SU-DHL-6 (cell line): ENCODE measurements at regions not wholly inside any gene's neighbourhood (a gene's known extent, or its start where the extent isn't known, plus 50 kb on each side); places are given as distances from the start of the nearest gene placed in this dataset.

ENCODE experiments used
- EZH2phosphoT487 ChIP-seq: fragments of 200-600 bp; sonication (generic), shearing (Covaris generic); conservative IDR thresholded peaks from 2 replicates; pipeline ENCODE4 v1.6.1; 2018; ENCODE audit warnings: mild to moderate bottlenecking, antibody characterized with exemption, low read length, moderate library complexity, mixed read lengths
- TF ChIP-seq, protein P1 (sequence below): fragments of 200-600 bp; sonication (generic); IDR thresholded peaks from one replicate; pipeline ENCODE4 v1.5.1; 2017; ENCODE audit warnings: antibody characterized with exemption, mild to moderate bottlenecking, low read length, moderate library complexity; ENCODE audit not compliant: insufficient read depth, poor library complexity, severe bottlenecking

DNA sequence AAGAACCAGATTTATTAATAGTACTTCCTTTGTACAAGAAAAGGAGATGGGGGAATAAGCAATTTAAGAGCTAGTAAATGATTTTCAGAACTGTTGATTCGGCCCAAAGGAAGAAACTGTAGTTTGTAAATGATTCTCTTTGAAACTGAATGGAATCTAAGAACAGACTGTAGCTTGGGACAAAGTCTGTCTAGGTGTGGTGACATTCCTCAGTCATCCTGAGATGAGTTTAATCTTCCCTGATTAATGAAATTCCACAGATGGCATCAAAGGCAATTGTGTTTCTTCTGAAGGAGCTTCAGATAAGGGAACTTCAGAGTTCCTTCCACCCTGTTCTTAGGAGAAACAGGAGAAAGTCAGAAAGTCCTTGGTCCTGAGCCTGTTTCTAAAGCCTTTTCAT lies 2095.9 kb downstream of the LRRC4C start:
- TF ChIP-seq, protein P1, sequence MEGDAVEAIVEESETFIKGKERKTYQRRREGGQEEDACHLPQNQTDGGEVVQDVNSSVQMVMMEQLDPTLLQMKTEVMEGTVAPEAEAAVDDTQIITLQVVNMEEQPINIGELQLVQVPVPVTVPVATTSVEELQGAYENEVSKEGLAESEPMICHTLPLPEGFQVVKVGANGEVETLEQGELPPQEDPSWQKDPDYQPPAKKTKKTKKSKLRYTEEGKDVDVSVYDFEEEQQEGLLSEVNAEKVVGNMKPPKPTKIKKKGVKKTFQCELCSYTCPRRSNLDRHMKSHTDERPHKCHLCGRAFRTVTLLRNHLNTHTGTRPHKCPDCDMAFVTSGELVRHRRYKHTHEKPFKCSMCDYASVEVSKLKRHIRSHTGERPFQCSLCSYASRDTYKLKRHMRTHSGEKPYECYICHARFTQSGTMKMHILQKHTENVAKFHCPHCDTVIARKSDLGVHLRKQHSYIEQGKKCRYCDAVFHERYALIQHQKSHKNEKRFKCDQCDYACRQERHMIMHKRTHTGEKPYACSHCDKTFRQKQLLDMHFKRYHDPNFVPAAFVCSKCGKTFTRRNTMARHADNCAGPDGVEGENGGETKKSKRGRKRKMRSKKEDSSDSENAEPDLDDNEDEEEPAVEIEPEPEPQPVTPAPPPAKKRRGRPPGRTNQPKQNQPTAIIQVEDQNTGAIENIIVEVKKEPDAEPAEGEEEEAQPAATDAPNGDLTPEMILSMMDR, result no peak
- no peak for TF ChIP-seq EZH2phosphoT487
